Keratinocyte (primary cell): ENCODE measurements at regions not wholly inside any gene's neighbourhood (a gene's known extent, or its start where the extent isn't known, plus 50 kb on each side); places are given as distances from the start of the nearest gene placed in this dataset.

Source experiments
- DNase-seq: peaks from one replicate; pipeline ENCODE4 v3.0.0-alpha.2; 2011; ENCODE audit warnings: low read depth, missing footprints, low spot score
- FAIRE-seq: peaks from 2 replicates; lab custom pipeline; 2011; peaks lifted over from hg19 to GRCh38; lab: Jason Lieb, UNC
- H2AFZ ChIP-seq: 2 replicates; pipeline ENCODE4 v1.6.0; 2012; ENCODE audit warnings: low read length, control low read depth, inconsistent platforms; ENCODE audit not compliant: control insufficient read depth
- H3K27ac ChIP-seq: 2 replicates; pipeline ENCODE4 v1.5.1; 2011; ENCODE audit warnings: low read length; ENCODE audit not compliant: control insufficient read depth, insufficient read depth
- H3K27me3 ChIP-seq: 3 replicates; pipeline ENCODE4 v1.6.0; 2011; ENCODE audit warnings: low read length; ENCODE audit not compliant: control insufficient read depth, insufficient read depth; ENCODE audit errors: extremely low read depth
- H3K36me3 ChIP-seq, 2 experiments: 2 replicates in 1 of 2; 3 replicates in 1 of 2; pipeline ENCODE4 v1.5.1; 2011; ENCODE audit warnings: low read length in 2 of 2, mild to moderate bottlenecking in 1 of 2; ENCODE audit not compliant: control insufficient read depth in 2 of 2, insufficient read depth in 2 of 2; ENCODE audit errors: extremely low read depth in 1 of 2
- H3K4me1 ChIP-seq: 3 replicates; pipeline ENCODE4 v1.5.1; 2011; ENCODE audit warnings: low read length; ENCODE audit not compliant: control insufficient read depth, insufficient read depth; ENCODE audit errors: extremely low read depth
- H3K4me2 ChIP-seq: 3 replicates; pipeline ENCODE4 v1.6.0; 2011; ENCODE audit warnings: low read depth, low read length; ENCODE audit not compliant: control insufficient read depth, insufficient read depth; ENCODE audit errors: extremely low read depth
- H3K4me3 ChIP-seq, 3 experiments: fragments of 200-600 bp in 1 of 3; sonication (generic) in 1 of 3; 2 replicates in 2 of 3; 3 replicates in 1 of 3; pipeline ENCODE4 v1.5.1; 2011 to 2016; ENCODE audit warnings: low read length in 3 of 3, mild to moderate bottlenecking in 3 of 3, control low read depth in 2 of 3, inconsistent platforms in 1 of 3, low read depth in 1 of 3, mixed read lengths in 1 of 3, mixed run types in 1 of 3, moderate library complexity in 1 of 3; ENCODE audit not compliant: control insufficient read depth in 2 of 3, insufficient read depth in 2 of 3; ENCODE audit errors: extremely low read depth in 1 of 3
- H3K79me2 ChIP-seq: 2 replicates; pipeline ENCODE4 v1.6.0; 2012; ENCODE audit warnings: low read length; ENCODE audit not compliant: control insufficient read depth, insufficient read depth
- H3K9ac ChIP-seq: 3 replicates; pipeline ENCODE4 v1.6.0; 2011; ENCODE audit warnings: low read length; ENCODE audit not compliant: control insufficient read depth, insufficient read depth; ENCODE audit errors: extremely low read depth
- H3K9me1 ChIP-seq: 3 replicates; pipeline ENCODE4 v1.6.0; 2011; ENCODE audit warnings: low read length; ENCODE audit not compliant: control insufficient read depth, insufficient read depth; ENCODE audit errors: extremely low read depth
- H3K9me3 ChIP-seq: 2 replicates; pipeline ENCODE4 v1.5.1; 2012; ENCODE audit warnings: low read depth, low read length; ENCODE audit not compliant: control insufficient read depth
- H4K20me1 ChIP-seq: 3 replicates; pipeline ENCODE4 v1.6.0; 2011; ENCODE audit warnings: low read length; ENCODE audit not compliant: control insufficient read depth, insufficient read depth; ENCODE audit errors: extremely low read depth
- CTCF ChIP-seq, 3 experiments: IDR thresholded peaks in 1 of 3; conservative IDR thresholded peaks in 1 of 3; optimal IDR thresholded peaks in 1 of 3; 2 replicates in 2 of 3; 3 replicates in 1 of 3; pipeline versions ENCODE3 to v1.5.1; 2011; ENCODE audit warnings: low read length in 3 of 3, mild to moderate bottlenecking in 3 of 3, moderate library complexity in 2 of 3, control low read depth in 1 of 3, inconsistent platforms in 1 of 3; ENCODE audit not compliant: insufficient read depth in 2 of 3; ENCODE audit errors: extremely low read depth in 1 of 3
- EZH2 ChIP-seq: IDR thresholded peaks from one replicate; pipeline ENCODE4 v1.6.1; 2012; ENCODE audit warnings: inconsistent platforms, mild to moderate bottlenecking, low read length, moderate library complexity
- dilution Hi-C: fragments of 300-500 bp; cut with MboI; formaldehyde crosslinking; loops from one replicate; pipeline ENCODE4 v1.7.0; 2020; ENCODE audit warnings: low sequenced_read_pairs; ENCODE audit not compliant: extremely low pct_ligation_motif_present

GRCh38 chr2:8115966-8116365 is 565.9 kb upstream of the ID2 start:
- H3K79me2 ChIP-seq = no peaks in the 10 kb centered on the region
- dilution Hi-C loops = no loop called here
- DNase-seq (no peak), FAIRE-seq (no peak)
- no peak overlapping the region for H3K4me3 ChIP-seq
- no peaks in the 10 kb centered on the region for H3K4me1 ChIP-seq
- H3K4me2 ChIP-seq = no peak overlapping the region
- no peaks in the 10 kb centered on the region for H3K9me1 ChIP-seq
- H3K9me3 ChIP-seq = no peaks in the 10 kb centered on the region
- H3K36me3 ChIP-seq = no peaks in the 10 kb centered on the region
- H3K9ac ChIP-seq = no peak overlapping the region
- no peak overlapping the region for H3K27ac ChIP-seq
- no peak overlapping the region for H2AFZ ChIP-seq
- H3K27me3 ChIP-seq = no peaks in the 10 kb centered on the region
- no peaks in the 10 kb centered on the region for H4K20me1 ChIP-seq
- TF ChIP-seq CTCF (optimal IDR thresholded peaks at IDR 0.05 in 1 of 3, IDR thresholded peaks at IDR 0.05 in 1 of 3, conservative IDR thresholded peaks at IDR 0.05 in 1 of 3; ENCODE audit: extremely low read depth in 1 of 3, insufficient read depth in 2 of 3, low read length in 3 of 3) (no peak), EZH2 (no peak)

- Histone ChIP-seq H3K4me3 (no peak overlapping the region), H3K79me2 (no peaks in the 10 kb centered on the region), H3K9me1 (no peaks in the 10 kb centered on the region), H3K4me1 (no peaks in the 10 kb centered on the region), H3K9ac (no peak overlapping the region), H3K4me2 (no peak overlapping the region), H3K36me3 (no peaks in the 10 kb centered on the region), H4K20me1 (no peaks in the 10 kb centered on the region), H3K27me3 (no peaks in the 10 kb centered on the region), H3K9me3 (no peaks in the 10 kb centered on the region), H2AFZ (no peak overlapping the region), H3K27ac (no peak overlapping the region)
- no peak for FAIRE-seq
- TF ChIP-seq EZH2 (no peak), CTCF (optimal IDR thresholded peaks at IDR 0.05 in 1 of 3, IDR thresholded peaks at IDR 0.05 in 1 of 3, conservative IDR thresholded peaks at IDR 0.05 in 1 of 3; ENCODE audit: extremely low read depth in 1 of 3, insufficient read depth in 2 of 3, low read length in 3 of 3) (no peak)
- DNase-seq = no peak
- dilution Hi-C loops = no loop called here
Measured at GRCh38 chr2:8116661-8117060, 565.2 kb upstream of the ID2 start.
